ENCODE measurements at regions not wholly inside any gene's neighbourhood (a gene's known extent, or its start where the extent isn't known, plus 50 kb on each side); places are given as distances from the start of the nearest gene placed in this dataset.

GRCh38 chr2:20543469-20544152, 96.7 kb downstream of the RHOB start:
- TF ChIP-seq CTCF (IDR thresholded peaks at IDR 0.05) (no peak), EP300 (IDR thresholded peaks at IDR 0.05; ENCODE audit: low read depth) (no peak), POLR2AphosphoS5 (IDR thresholded peaks at IDR 0.05) (no peak)
